ENCODE measurements at regions not wholly inside any gene's neighbourhood (a gene's known extent, or its start where the extent isn't known, plus 50 kb on each side); places are given as distances from the start of the nearest gene placed in this dataset.

GRCh38 chr20:52062452-52063209, 128.9 kb downstream of the ZFP64 start:
- TF ChIP-seq EP300 (IDR thresholded peaks at IDR 0.05) (no peak), CTCF (IDR thresholded peaks at IDR 0.05) (no peak), POLR2A (IDR thresholded peaks at IDR 0.05) (no peak)

Measured in tibial nerve (tissue), 4 donors.